HCT116 (cell line): ENCODE measurements at regions not wholly inside any gene's neighbourhood (a gene's known extent, or its start where the extent isn't known, plus 50 kb on each side); places are given as distances from the start of the nearest gene placed in this dataset.

Experiments used
- ATAC-seq: fragments of 200-7000 bp; cut with Tn5 transposase; 2 replicates; pipeline ENCODE4 v1.9.1; 2020; ENCODE audit warnings: mild to moderate bottlenecking, moderate library complexity
- BruUV-seq: library from RNA; stranded (reverse); fragments of 400-500 nt; replicated peaks from 2 replicates; lab custom pipeline; 2021; lab: Mats Ljungman, UMichigan
- CTCF ChIA-PET: fragments of 300-600 bp; sonication (Branson Sonifier 250); formaldehyde crosslinking; loops from one replicate; lab custom pipeline; 2021; ENCODE audit warnings: antibody characterized with exemption; lab: Charles Lee
- POLR2A ChIA-PET: fragments of 300-600, 350-600 bp; sonication (Branson Sonifier 250); formaldehyde crosslinking; loops from one replicate; lab custom pipeline; 2021; ENCODE audit warnings: antibody characterized with exemption; lab: Charles Lee
- RAD21 ChIA-PET, 2 experiments: fragments of 300-600 bp; sonication (Branson Sonifier 250); formaldehyde crosslinking; loops; one replicate each; lab custom pipeline; 2023; ENCODE audit warnings: low total read pairs in 2 of 2; ENCODE audit not compliant: uncharacterized antibody in 2 of 2, unreplicated experiment in 2 of 2, low non-redundant PET in 1 of 2; lab: Charles Lee
- DNase-seq: peaks from one replicate; pipeline ENCODE4 v3.0.0-alpha.2; 2010; ENCODE audit warnings: low read depth, low spot score
- H2AFZ ChIP-seq: fragments of 200-600 bp; shearing (Covaris generic), sonication (generic); 2 replicates; pipeline ENCODE4 v1.6.1; 2017; ENCODE audit warnings: low read depth, mixed run types, mixed read lengths, antibody characterized with exemption, low read length; ENCODE audit not compliant: poor library complexity, severe bottlenecking
- H3K27ac ChIP-seq: 2 replicates; pipeline ENCODE4 v1.5.1; 2012; ENCODE audit warnings: low read depth, low read length
- H3K27me3 ChIP-seq: fragments of 200-600 bp; sonication (generic); 2 replicates; pipeline ENCODE4 v1.6.1; 2016; ENCODE audit warnings: mixed run types, low read length, mixed read lengths; ENCODE audit not compliant: insufficient read depth
- H3K36me3 ChIP-seq, 2 experiments: fragments of 200-500 bp in 1 of 2; fragments of 200-600 bp in 1 of 2; sonication (Bioruptor generic) in 1 of 2; sonication (generic) in 1 of 2; 2 replicates each; pipeline versions ENCODE4 v1.5.1 to v1.6.1; 2014 to 2016; ENCODE audit warnings: low read length in 2 of 2, inconsistent platforms in 1 of 2, mixed read lengths in 1 of 2, mixed run types in 1 of 2; ENCODE audit not compliant: insufficient read depth in 2 of 2, control insufficient read depth in 1 of 2
- H3K4me1 ChIP-seq, 2 experiments: fragments of 200-600 bp in 1 of 2; sonication (generic) in 1 of 2; 2 replicates each; pipeline versions ENCODE4 v1.5.1 to v1.6.1; 2012 to 2017; ENCODE audit warnings: low read length in 2 of 2, inconsistent platforms in 1 of 2, mild to moderate bottlenecking in 1 of 2, mixed read lengths in 1 of 2, mixed run types in 1 of 2, moderate library complexity in 1 of 2; ENCODE audit not compliant: insufficient read depth in 2 of 2, control insufficient read depth in 1 of 2
- H3K4me2 ChIP-seq: fragments of 200-600 bp; sonication (generic); 2 replicates; pipeline ENCODE4 v1.6.1; 2017; ENCODE audit warnings: mixed run types, low read length, mixed read lengths
- H3K4me3 ChIP-seq, 2 experiments: fragments of 200-600 bp in 1 of 2; sonication (generic) in 1 of 2; replicated peaks in 1 of 2; 2 replicates each; pipeline ENCODE4 v1.5.1; 2011 to 2016; ENCODE audit warnings: low read length in 2 of 2, control low read depth in 1 of 2, low read depth in 1 of 2, mild to moderate bottlenecking in 1 of 2, mixed read lengths in 1 of 2, mixed run types in 1 of 2
- H3K79me2 ChIP-seq: fragments of 200-600 bp; sonication (generic); 2 replicates; pipeline ENCODE4 v1.6.1; 2017; ENCODE audit warnings: mild to moderate bottlenecking, mixed run types, low read length, moderate library complexity, mixed read lengths; ENCODE audit not compliant: insufficient read depth
- H3K9ac ChIP-seq: fragments of 200-600 bp; sonication (generic); 2 replicates; pipeline ENCODE4 v1.6.1; 2016; ENCODE audit warnings: low read length, mixed read lengths
- H3K9me2 ChIP-seq: fragments of 200-600 bp; sonication (generic), shearing (Covaris generic); 2 replicates; pipeline ENCODE4 v1.6.1; 2017; ENCODE audit warnings: mixed run types, mild to moderate bottlenecking, moderate library complexity; ENCODE audit not compliant: insufficient read depth
- H3K9me3 ChIP-seq, 2 experiments: fragments of 200-500 bp in 1 of 2; fragments of 200-600 bp in 1 of 2; sonication (Bioruptor generic) in 1 of 2; sonication (generic) in 1 of 2; 2 replicates each; pipeline ENCODE4 v1.6.1; 2014 to 2017; ENCODE audit warnings: low read length in 2 of 2, mixed read lengths in 2 of 2, inconsistent platforms in 1 of 2, low read depth in 1 of 2, mild to moderate bottlenecking in 1 of 2, mixed run types in 1 of 2, moderate library complexity in 1 of 2; ENCODE audit not compliant: control insufficient read depth in 1 of 2, insufficient read depth in 1 of 2
- H4K20me1 ChIP-seq: fragments of 200-600 bp; sonication (generic), shearing (Covaris generic); 2 replicates; pipeline ENCODE4 v1.6.1; 2017; ENCODE audit warnings: mixed run types, mild to moderate bottlenecking, moderate library complexity; ENCODE audit not compliant: insufficient read depth
- CBX3 ChIP-seq: IDR thresholded peaks from 2 replicates; pipeline ENCODE4 v1.6.1; 2012; ENCODE audit warnings: low read depth
- CEBPB ChIP-seq: IDR thresholded peaks from 2 replicates; pipeline ENCODE4 v1.6.1; 2012; ENCODE audit warnings: low read depth
- ELF1 ChIP-seq: IDR thresholded peaks from 2 replicates; pipeline ENCODE4 v1.6.1; 2012; ENCODE audit warnings: low read depth, borderline replicate concordance
- EZH2 ChIP-seq: fragments of 200-600 bp; sonication (generic); IDR thresholded peaks from 2 replicates; pipeline ENCODE4 v1.6.1; 2017; ENCODE audit warnings: antibody characterized with exemption, mixed run types
- EZH2phosphoT487 ChIP-seq: fragments of 200-600 bp; IDR thresholded peaks from 2 replicates; pipeline ENCODE4 v1.6.1; 2018; ENCODE audit warnings: antibody characterized with exemption, borderline replicate concordance
- POLR2A ChIP-seq: IDR thresholded peaks from 2 replicates; pipeline ENCODE4 v1.7.0; 2011; ENCODE audit warnings: borderline replicate concordance; ENCODE audit not compliant: insufficient read depth, insufficient read length; ENCODE audit errors: extremely low read depth
- POLR2AphosphoS5 ChIP-seq: IDR thresholded peaks from 2 replicates; pipeline ENCODE4 v1.6.1; 2011; ENCODE audit warnings: mild to moderate bottlenecking, low read depth, low read length, moderate library complexity
- RAD21 ChIP-seq: IDR thresholded peaks from 2 replicates; pipeline ENCODE4 v1.6.1; 2012; ENCODE audit warnings: low read depth, mild to moderate bottlenecking
- SIN3A ChIP-seq: IDR thresholded peaks from 2 replicates; pipeline ENCODE4 v1.6.1; 2012; ENCODE audit warnings: low read depth
- SRF ChIP-seq: IDR thresholded peaks from 2 replicates; pipeline ENCODE4 v1.6.1; 2012; ENCODE audit warnings: low read depth
- ZFX ChIP-seq: fragments of 450-650 bp; IDR thresholded peaks from 2 replicates; pipeline ENCODE4 v1.6.1; 2017
- ZNF274 ChIP-seq: fragments of 200-500 bp; sonication (Bioruptor generic); IDR thresholded peaks from 2 replicates; pipeline ENCODE4 v1.6.1; 2014; ENCODE audit warnings: mild to moderate bottlenecking, low read depth, low read length, inconsistent platforms
- intact Hi-C: fragments of 100-400 bp; cut with micrococcal nuclease; formaldehyde crosslinking; loops from 2 replicates; pipeline ENCODE4 v1.10.0; 2022
- TF ChIP-seq, protein P1 (sequence below): IDR thresholded peaks from 2 replicates; pipeline ENCODE4 v1.6.1; 2012
- TF ChIP-seq, protein P2 (sequence below): IDR thresholded peaks from 2 replicates; pipeline ENCODE4 v1.6.1; 2012; ENCODE audit warnings: low read depth

- TF ChIP-seq EZH2phosphoT487 (no peak), CEBPB (no peak), POLR2A (no peak)
Observed at GRCh38 chr3:59300733-59301132, 250.9 kb upstream of the CFAP20DC start (continued).

DNA sequence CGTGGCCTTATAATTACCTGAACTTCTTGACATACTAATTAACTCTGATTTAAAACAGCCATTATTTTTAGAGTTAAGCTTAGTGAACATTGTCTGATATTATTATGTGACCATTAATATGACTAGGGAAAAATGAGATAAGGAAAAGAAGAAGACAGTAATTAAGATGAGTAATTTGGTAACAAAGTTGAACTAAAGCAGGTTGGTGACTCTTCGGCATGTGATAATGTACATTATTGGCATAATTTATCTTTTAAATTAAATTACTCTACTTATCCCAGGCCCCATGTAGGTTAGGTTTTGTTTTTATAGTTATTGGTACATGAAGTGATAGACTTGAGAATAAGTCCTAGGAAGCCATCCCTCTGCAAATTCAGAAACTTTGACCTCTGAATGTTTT, 249.7 kb upstream of the CFAP20DC start:
- Histone ChIP-seq H3K27me3 (peaks cover 3% of the 10 kb centered on the region), H3K27ac (no peak overlapping the region), H3K9me2 (no peaks in the 10 kb centered on the region), H3K4me2 (no peak overlapping the region), H3K9me3 (no peaks in the 10 kb centered on the region), H2AFZ (no peak overlapping the region), H3K9ac (no peak overlapping the region), H3K4me1 (no peaks in the 10 kb centered on the region), H3K4me3 (no peak overlapping the region), H3K36me3 (no peaks in the 10 kb centered on the region), H3K79me2 (no peaks in the 10 kb centered on the region), H4K20me1 (no peaks in the 10 kb centered on the region)
- no peak for ATAC-seq
- BruUV-seq: no TSS peak
- ChIA-PET RAD21 (no interaction called here), CTCF (no interaction called here), POLR2A (no interaction called here)
- intact Hi-C loops: no loop called here
- DNase-seq: no peak
- no peak for TF ChIP-seq CBX3
- TF ChIP-seq SIN3A: no peak
- TF ChIP-seq POLR2AphosphoS5: no peak
- no peak for TF ChIP-seq ELF1
- no peak for TF ChIP-seq EZH2
- TF ChIP-seq, protein P1, sequence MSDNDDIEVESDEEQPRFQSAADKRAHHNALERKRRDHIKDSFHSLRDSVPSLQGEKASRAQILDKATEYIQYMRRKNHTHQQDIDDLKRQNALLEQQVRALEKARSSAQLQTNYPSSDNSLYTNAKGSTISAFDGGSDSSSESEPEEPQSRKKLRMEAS: no peak
- no peak for TF ChIP-seq ZNF274
- TF ChIP-seq SRF: no peak
- no peak for TF ChIP-seq ZFX
- TF ChIP-seq, protein P2, sequence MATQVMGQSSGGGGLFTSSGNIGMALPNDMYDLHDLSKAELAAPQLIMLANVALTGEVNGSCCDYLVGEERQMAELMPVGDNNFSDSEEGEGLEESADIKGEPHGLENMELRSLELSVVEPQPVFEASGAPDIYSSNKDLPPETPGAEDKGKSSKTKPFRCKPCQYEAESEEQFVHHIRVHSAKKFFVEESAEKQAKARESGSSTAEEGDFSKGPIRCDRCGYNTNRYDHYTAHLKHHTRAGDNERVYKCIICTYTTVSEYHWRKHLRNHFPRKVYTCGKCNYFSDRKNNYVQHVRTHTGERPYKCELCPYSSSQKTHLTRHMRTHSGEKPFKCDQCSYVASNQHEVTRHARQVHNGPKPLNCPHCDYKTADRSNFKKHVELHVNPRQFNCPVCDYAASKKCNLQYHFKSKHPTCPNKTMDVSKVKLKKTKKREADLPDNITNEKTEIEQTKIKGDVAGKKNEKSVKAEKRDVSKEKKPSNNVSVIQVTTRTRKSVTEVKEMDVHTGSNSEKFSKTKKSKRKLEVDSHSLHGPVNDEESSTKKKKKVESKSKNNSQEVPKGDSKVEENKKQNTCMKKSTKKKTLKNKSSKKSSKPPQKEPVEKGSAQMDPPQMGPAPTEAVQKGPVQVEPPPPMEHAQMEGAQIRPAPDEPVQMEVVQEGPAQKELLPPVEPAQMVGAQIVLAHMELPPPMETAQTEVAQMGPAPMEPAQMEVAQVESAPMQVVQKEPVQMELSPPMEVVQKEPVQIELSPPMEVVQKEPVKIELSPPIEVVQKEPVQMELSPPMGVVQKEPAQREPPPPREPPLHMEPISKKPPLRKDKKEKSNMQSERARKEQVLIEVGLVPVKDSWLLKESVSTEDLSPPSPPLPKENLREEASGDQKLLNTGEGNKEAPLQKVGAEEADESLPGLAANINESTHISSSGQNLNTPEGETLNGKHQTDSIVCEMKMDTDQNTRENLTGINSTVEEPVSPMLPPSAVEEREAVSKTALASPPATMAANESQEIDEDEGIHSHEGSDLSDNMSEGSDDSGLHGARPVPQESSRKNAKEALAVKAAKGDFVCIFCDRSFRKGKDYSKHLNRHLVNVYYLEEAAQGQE: no peak
- no peak for TF ChIP-seq RAD21
- TF ChIP-seq POLR2A: no peak
